Activated T-helper 1 cell treated with anti-CD3 and anti-CD28 coated beads, Interleukin-12 subunit alpha, Interleukin-12 subunit beta, Interleukin-2, Interleukin-4 antibody, amounts not matched to agents 30 ng/mL and 10 ng/mL and 1 ng/mL, durations not matched to agents 14 hours and 24 hours and 36 hours (primary cell): ENCODE measurements at regions not wholly inside any gene's neighbourhood (a gene's known extent, or its start where the extent isn't known, plus 50 kb on each side); places are given as distances from the start of the nearest gene placed in this dataset.

ENCODE experiments used
- DNase-seq: peaks from one replicate; pipeline ENCODE4 v3.0.0; 2021; ENCODE audit warnings: low spot score
- H3K27ac Mint-ChIP-seq: one replicate; pipeline ENCODE4 v1.8.0; 2021; ENCODE audit warnings: mild to moderate bottlenecking, mixed read lengths
- H3K27me3 Mint-ChIP-seq: one replicate; pipeline ENCODE4 v1.8.0; 2022; ENCODE audit warnings: mild to moderate bottlenecking, moderate library complexity, mixed read lengths; ENCODE audit not compliant: insufficient read depth
- H3K36me3 Mint-ChIP-seq: one replicate; pipeline ENCODE4 v1.8.0; 2021; ENCODE audit warnings: low read depth, mixed read lengths
- H3K4me1 Mint-ChIP-seq: one replicate; pipeline ENCODE4 v1.8.0; 2021; ENCODE audit warnings: low read depth, mixed read lengths
- H3K4me3 Mint-ChIP-seq: one replicate; pipeline ENCODE4 v1.8.0; 2021; ENCODE audit warnings: mild to moderate bottlenecking, moderate library complexity, mixed read lengths
- H3K9me3 Mint-ChIP-seq: one replicate; pipeline ENCODE4 v1.8.0; 2021; ENCODE audit warnings: mixed read lengths
- intact Hi-C: fragments of 100-400 bp; cut with micrococcal nuclease; formaldehyde crosslinking; loops from one replicate; pipeline ENCODE4 v1.15.1; 2024

DNA sequence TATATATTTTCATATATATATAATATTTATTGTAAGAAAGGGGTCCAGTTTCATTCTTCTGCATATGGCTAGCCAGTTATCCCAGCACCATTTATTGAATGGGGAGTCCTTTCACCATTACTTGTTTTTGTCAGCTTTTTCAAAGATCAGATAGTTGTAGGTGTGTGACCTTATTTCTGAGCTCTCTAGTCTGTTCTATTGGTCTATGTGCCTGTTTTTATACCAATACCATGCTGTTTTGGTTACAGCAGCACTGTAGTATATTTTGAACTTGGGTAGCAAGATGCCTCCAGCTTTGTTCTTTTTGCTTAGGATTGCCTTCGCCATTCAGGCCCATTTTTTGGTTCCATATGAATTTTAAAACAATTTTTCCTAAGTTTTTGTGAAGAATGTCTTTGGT is 320.1 kb downstream of the CDH2 start:
- no peaks in the 10 kb centered on the region for H3K4me1 Mint-ChIP-seq
- H3K27ac Mint-ChIP-seq, result no peak overlapping the region
- H3K27me3 Mint-ChIP-seq, result no peaks in the 10 kb centered on the region
- intact Hi-C loops, result no loop called here
- no peak for DNase-seq
- H3K9me3 Mint-ChIP-seq, result peaks cover 13% of the 10 kb centered on the region
- H3K36me3 Mint-ChIP-seq, result no peaks in the 10 kb centered on the region
- H3K4me3 Mint-ChIP-seq, result no peak overlapping the region

DNA sequence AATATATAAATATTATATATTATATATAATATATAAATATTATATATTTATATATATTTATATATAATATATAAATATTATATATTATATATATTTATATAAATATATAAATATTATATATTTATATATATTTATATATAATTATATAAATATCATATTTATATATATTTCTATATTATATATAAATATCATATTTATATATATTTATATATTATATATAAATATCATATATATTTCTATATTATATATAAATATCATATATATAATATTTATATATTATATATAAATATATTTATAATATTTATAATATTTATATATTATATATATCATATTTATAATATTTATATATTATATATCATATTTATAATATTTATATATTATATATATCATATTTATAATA is 321.4 kb downstream of the CDH2 start:
- H3K9me3 Mint-ChIP-seq, result peaks cover 13% of the 10 kb centered on the region
- no peaks in the 10 kb centered on the region for H3K36me3 Mint-ChIP-seq
- H3K4me3 Mint-ChIP-seq, result no peak overlapping the region
- H3K4me1 Mint-ChIP-seq, result no peaks in the 10 kb centered on the region
- no peaks in the 10 kb centered on the region for H3K27me3 Mint-ChIP-seq
- intact Hi-C loops, result no loop called here
- DNase-seq, result no peak
- H3K27ac Mint-ChIP-seq, result no peak overlapping the region

DNA sequence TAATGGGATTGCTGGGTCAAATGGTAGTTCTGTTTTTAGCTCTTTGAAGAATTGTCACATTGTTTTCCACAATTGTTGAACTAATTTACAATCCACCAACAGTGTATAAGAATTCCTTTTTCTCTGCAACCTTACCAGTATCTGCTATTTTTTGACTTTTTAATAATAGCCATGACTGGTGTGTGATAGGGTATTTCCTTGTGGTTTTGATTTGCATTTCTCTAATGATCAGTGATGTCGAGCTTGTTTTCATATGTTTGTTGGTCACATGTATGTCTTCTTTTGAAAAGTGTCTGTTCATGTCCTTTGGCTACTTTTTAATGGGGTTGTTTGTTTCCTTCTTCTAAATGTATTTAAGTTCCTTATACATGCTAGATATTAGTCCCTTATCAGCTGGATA is 322.3 kb downstream of the CDH2 start:
- no peak overlapping the region for H3K4me3 Mint-ChIP-seq
- no peak overlapping the region for H3K27ac Mint-ChIP-seq
- no peak for DNase-seq
- H3K36me3 Mint-ChIP-seq, result no peaks in the 10 kb centered on the region
- H3K27me3 Mint-ChIP-seq, result no peaks in the 10 kb centered on the region
- peaks cover 13% of the 10 kb centered on the region for H3K9me3 Mint-ChIP-seq
- H3K4me1 Mint-ChIP-seq, result no peaks in the 10 kb centered on the region
- intact Hi-C loops, result loop anchor here (5.0 kb wide), 1 partner anchor 477 kb away; no protein-coding TSS in a partner anchor

DNA sequence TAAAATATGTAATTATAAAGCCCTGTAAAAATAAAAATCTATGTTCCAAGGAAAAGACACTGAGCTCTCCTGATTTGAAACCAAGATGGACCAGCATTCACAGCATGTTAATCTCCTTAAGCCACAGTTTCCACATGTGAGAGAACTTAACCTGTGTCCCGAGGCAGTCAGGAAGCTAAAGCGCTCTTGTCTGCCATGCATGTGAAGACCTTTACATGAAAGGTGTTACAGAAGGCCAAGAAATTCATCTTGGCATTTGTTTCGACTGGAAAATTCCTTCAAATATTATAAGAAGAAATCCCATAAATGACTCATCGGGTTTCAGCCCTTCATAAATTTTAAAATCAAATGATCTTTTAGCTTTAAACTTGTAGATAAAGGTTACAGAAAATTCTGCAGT is 328.6 kb downstream of the CDH2 start:
- no peaks in the 10 kb centered on the region for H3K4me1 Mint-ChIP-seq
- intact Hi-C loops, result no loop called here
- H3K27me3 Mint-ChIP-seq, result no peaks in the 10 kb centered on the region
- H3K27ac Mint-ChIP-seq, result no peak overlapping the region
- H3K36me3 Mint-ChIP-seq, result no peaks in the 10 kb centered on the region
- H3K4me3 Mint-ChIP-seq, result no peak overlapping the region
- peaks cover 6% of the 10 kb centered on the region for H3K9me3 Mint-ChIP-seq
- DNase-seq, result no peak

DNA sequence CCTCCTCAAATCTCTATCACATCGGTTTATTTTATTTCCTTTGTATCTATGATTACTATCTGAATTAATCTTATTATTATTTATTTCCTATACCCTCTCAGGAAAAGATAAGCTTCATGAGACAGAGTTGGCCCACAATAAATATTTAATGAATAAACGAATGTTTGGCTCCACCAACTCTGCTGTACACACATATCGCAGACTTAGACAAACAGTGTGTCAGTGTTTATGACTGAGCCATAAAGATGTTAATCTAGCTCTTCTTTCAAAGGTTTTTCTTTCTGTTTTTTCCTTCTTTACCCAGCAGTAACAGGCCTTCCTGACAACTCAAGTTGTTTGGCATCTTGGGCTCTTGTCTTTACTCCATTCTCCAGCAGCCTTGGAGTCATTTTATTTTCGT is 329.5 kb downstream of the CDH2 start:
- Mint-ChIP-seq H3K27me3 (no peaks in the 10 kb centered on the region), H3K4me3 (no peak overlapping the region), H3K36me3 (no peaks in the 10 kb centered on the region), H3K27ac (no peak overlapping the region), H3K4me1 (no peaks in the 10 kb centered on the region), H3K9me3 (peaks cover 3% of the 10 kb centered on the region)
- no peak for DNase-seq
- intact Hi-C loops, result no loop called here

DNA sequence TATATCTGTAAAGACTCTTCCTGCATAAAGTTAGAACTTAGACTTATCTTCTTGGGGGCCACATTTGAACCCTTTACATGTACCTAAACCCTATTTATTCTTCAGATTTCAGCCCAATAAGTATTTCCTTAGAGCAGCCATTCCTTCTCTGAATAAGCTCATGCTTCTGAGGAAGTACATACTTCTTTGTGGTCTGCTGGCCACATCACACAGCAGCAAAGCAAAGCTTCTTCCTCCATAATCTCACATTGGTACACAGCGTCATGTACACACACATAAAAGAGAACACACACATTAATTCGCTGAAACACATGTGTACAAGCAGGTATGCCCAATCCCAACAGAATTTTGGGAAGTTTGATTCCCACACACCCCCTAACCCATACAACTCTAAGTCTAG is 331.0 kb downstream of the CDH2 start:
- Mint-ChIP-seq H3K9me3 (peaks cover 3% of the 10 kb centered on the region), H3K4me1 (no peaks in the 10 kb centered on the region), H3K36me3 (no peaks in the 10 kb centered on the region), H3K27me3 (no peaks in the 10 kb centered on the region), H3K4me3 (no peak overlapping the region), H3K27ac (no peak overlapping the region)
- intact Hi-C loops, result no loop called here
- DNase-seq, result no peak

DNA sequence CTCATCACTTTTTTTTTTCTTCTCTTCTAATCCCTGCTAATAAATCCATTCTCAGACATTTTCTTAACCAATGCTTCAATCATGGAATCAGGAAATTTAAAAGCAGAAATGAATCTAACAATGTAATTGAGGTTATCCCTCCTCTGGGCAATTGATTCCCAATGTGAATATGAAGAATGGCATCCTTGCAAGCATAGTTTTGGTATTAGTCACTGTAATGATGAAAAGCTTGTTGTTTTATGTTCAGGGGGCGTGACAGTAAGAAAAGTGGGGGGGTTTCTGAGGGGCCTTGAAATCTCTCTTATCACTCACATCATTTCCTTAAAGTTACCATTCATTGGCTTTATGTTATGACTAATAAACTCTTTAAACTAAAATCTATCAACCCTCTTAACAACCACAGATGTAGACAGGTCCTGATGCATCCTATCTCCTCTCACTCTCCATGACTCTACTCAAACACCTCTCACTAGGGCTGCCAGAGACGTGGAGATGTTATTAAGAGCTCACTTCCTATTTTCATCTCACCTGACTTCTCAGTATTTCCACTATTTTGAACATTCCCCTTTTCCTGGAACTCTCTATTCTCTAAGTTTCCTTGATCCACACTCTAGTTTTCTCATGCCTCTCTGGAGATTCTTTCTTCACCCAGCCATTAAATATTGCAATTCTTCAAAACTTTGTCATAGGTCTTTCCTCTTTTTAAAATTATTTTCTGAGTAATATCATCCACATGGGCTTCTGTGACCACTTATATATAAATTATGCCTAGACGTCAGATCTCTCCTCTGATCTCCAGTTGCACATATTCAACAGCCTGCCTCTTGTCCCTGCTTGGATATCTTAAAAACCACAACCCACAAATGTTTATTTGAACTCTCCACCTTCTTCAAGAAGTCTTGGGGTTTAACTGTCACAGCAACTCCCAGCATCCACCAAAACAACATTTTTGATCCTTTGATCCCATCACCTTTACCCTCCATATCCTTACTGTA is 332.9 kb downstream of the CDH2 start:
- no peak for DNase-seq
- Mint-ChIP-seq H3K4me1 (no peaks in the 10 kb centered on the region), H3K9me3 (peaks cover 7% of the 10 kb centered on the region), H3K27me3 (no peaks in the 10 kb centered on the region), H3K36me3 (no peaks in the 10 kb centered on the region), H3K4me3 (no peak overlapping the region), H3K27ac (no peak overlapping the region)
- intact Hi-C loops, result no loop called here

DNA sequence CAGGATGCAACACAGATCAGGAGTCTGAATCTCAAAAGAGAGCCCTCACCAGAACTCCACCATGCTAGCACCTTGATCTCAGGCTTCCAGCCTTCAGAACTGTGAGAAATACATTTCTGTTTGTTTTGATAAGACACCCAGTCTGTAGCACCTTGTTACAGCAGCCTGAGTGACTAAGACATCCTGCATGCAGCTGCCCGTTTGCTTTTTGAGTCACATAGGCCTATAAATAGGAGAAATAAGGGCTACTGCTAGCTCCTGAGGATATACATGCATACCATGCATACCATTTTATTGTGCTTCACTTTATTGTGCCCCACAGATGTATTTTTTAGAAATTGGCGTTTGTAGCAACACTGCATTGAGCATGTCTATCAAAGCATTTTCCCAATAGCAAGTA is 337.8 kb downstream of the CDH2 start:
- no peaks in the 10 kb centered on the region for H3K4me1 Mint-ChIP-seq
- no peak for DNase-seq
- H3K9me3 Mint-ChIP-seq, result peaks cover 7% of the 10 kb centered on the region
- no peaks in the 10 kb centered on the region for H3K36me3 Mint-ChIP-seq
- H3K27ac Mint-ChIP-seq, result no peak overlapping the region
- intact Hi-C loops, result no loop called here
- H3K4me3 Mint-ChIP-seq, result no peak overlapping the region
- H3K27me3 Mint-ChIP-seq, result no peaks in the 10 kb centered on the region

DNA sequence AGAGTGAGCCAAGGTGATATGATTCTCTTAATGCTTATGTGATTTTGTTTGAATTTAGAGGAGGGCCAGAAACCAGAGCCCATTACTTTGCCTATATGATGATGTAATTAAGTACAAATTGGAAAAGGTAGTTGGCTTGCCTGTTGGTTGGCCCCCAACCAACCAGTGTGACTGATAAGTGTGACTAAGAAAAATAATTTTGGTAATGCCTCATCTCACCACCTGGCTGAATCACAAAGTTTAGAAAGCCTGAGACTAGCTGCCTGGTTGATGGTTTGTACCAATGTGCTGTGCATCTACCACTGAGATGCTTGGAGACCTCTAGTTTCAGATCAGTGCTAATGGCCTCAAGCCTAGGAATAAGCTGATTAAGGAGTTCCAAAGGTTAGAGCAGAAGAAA is 338.7 kb downstream of the CDH2 start:
- intact Hi-C loops, result no loop called here
- H3K36me3 Mint-ChIP-seq, result no peaks in the 10 kb centered on the region
- DNase-seq, result no peak
- no peaks in the 10 kb centered on the region for H3K27me3 Mint-ChIP-seq
- no peak overlapping the region for H3K27ac Mint-ChIP-seq
- peaks cover 8% of the 10 kb centered on the region for H3K9me3 Mint-ChIP-seq
- no peak overlapping the region for H3K4me3 Mint-ChIP-seq
- H3K4me1 Mint-ChIP-seq, result no peaks in the 10 kb centered on the region

DNA sequence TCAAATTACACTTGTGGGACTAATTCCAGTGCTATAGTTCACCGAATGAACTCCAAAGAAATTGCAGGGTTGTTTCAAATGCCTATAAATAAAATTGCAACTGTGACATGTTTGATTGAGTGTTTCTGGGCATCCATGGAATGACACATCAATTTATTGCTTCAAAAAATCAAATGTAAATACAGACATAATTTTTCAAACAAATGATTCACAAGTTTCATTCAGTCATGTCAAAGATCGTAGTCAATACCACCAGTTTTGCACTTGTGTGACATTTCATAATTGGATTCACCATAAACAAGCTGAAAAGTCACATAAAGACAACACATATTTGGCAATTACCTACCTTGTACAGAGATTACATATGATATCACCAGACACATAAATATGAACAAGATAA is 350.8 kb downstream of the CDH2 start:
- no peak for DNase-seq
- Mint-ChIP-seq H3K36me3 (no peaks in the 10 kb centered on the region), H3K4me3 (no peak overlapping the region), H3K27ac (no peak overlapping the region), H3K9me3 (peaks cover 23% of the 10 kb centered on the region), H3K4me1 (no peaks in the 10 kb centered on the region), H3K27me3 (no peaks in the 10 kb centered on the region)
- intact Hi-C loops, result no loop called here

DNA sequence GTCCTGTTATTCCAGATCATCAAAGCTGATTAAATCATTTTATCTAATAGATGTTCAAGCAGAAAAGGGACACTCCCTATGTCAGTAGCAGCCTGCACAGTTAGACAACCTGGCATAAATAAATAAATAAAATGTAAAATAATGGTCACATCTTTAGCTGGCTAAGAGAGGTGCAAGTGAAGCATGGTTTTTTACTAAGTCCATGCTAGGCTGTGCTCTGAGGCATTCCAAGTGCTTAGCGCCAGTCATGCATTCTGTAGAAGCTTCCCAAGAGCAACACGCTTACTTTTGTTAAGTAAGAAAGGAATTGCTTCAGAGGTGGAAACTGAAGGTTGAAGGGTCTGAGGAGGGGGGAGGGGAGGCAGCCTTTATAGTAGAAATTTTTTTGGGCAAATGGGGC is 351.2 kb downstream of the CDH2 start:
- H3K9me3 Mint-ChIP-seq, result peaks cover 19% of the 10 kb centered on the region
- no peaks in the 10 kb centered on the region for H3K36me3 Mint-ChIP-seq
- intact Hi-C loops, result no loop called here
- no peaks in the 10 kb centered on the region for H3K4me1 Mint-ChIP-seq
- no peak overlapping the region for H3K27ac Mint-ChIP-seq
- no peak for DNase-seq
- H3K4me3 Mint-ChIP-seq, result no peak overlapping the region
- no peaks in the 10 kb centered on the region for H3K27me3 Mint-ChIP-seq

DNA sequence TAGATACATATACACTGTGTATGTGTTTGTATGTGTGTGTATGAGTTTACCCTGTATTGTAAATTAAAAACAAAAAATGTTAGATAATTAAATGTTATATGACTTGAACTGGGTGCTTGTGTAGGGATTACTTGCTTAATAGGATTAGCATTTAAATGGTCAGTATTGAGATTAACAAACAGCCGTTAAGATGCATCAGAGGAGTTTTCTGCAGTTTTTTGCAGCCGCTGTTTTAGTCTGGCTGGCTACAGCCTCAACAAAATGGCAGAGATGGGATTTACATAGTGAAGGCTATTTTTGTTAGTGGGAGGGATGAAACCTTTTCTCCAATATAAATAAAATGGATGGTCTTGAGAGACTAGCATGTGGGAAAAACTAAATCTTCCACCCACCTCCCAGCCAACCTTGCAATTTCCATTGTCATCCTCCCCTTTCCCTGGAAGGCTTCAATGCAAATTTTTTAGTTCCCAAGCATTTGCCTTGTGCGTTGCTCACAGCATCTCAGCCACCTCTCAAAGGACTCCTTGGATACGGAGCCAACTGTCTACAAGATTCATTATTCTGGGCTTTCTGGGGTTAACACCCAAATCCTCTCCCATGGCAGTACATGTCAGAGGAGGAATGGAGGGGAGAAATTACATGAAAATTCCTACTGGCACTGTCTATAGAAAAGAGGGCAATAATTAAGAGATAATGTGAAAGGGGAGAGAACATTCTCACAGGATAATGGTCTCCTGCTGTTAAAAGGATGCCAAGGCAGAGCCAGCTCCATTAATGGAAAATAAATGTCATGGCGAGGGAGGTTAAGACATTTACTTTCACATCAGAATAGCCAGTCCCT is 351.9 kb downstream of the CDH2 start:
- Mint-ChIP-seq H3K27ac (no peak overlapping the region), H3K9me3 (peaks cover 14% of the 10 kb centered on the region), H3K27me3 (no peaks in the 10 kb centered on the region), H3K4me3 (no peak overlapping the region), H3K4me1 (no peaks in the 10 kb centered on the region), H3K36me3 (no peaks in the 10 kb centered on the region)
- DNase-seq, result no peak
- intact Hi-C loops, result no loop called here

DNA sequence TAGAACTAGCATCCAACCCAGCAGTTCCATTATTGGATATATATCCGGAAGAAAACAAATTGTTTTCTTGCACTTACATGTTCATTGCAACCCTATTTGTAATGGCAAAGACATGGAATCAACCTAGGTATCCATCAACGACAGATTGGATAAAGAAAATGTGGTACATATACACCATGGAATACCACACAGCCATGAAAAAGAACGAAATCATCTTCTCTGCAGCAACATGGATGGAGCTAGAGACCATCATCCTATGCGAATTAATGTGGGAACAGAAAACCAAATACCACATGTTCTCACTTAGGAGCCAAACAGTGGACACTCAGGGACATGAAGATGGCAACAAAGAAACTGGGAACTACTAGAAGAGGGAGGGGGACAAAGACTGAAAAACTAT is 352.7 kb downstream of the CDH2 start:
- Mint-ChIP-seq H3K4me1 (no peaks in the 10 kb centered on the region), H3K4me3 (no peak overlapping the region), H3K9me3 (peaks cover 12% of the 10 kb centered on the region), H3K27ac (no peak overlapping the region), H3K36me3 (no peaks in the 10 kb centered on the region), H3K27me3 (no peaks in the 10 kb centered on the region)
- intact Hi-C loops, result no loop called here
- no peak for DNase-seq
